GM06990 (cell line): ENCODE measurements at regions not wholly inside any gene's neighbourhood (a gene's known extent, or its start where the extent isn't known, plus 50 kb on each side); places are given as distances from the start of the nearest gene placed in this dataset.

Experiments used
- DNase-seq: peaks from one replicate; pipeline ENCODE4 v3.0.0-alpha.2; 2011; ENCODE audit not compliant: insufficient read length; ENCODE audit errors: extremely low read depth
- H3K27me3 ChIP-seq: replicated peaks from 2 replicates; pipeline ENCODE4 v1.6.0; 2011; ENCODE audit warnings: low read length; ENCODE audit not compliant: control insufficient read depth, insufficient read depth
- H3K36me3 ChIP-seq: 2 replicates; pipeline ENCODE4 v1.5.1; 2011; ENCODE audit warnings: low read length; ENCODE audit not compliant: control insufficient read depth, insufficient read depth
- H3K4me3 ChIP-seq: replicated peaks from 2 replicates; pipeline ENCODE4 v1.5.1; 2011; ENCODE audit warnings: low read depth, mild to moderate bottlenecking, control low read depth, low read length
- TF ChIP-seq, protein P1 (sequence below): IDR thresholded peaks from 2 replicates; pipeline ENCODE4 v1.5.1; 2011; ENCODE audit warnings: low read length, control low read depth, mild to moderate bottlenecking, inconsistent platforms; ENCODE audit not compliant: insufficient read depth, poor library complexity, severe bottlenecking

DNA sequence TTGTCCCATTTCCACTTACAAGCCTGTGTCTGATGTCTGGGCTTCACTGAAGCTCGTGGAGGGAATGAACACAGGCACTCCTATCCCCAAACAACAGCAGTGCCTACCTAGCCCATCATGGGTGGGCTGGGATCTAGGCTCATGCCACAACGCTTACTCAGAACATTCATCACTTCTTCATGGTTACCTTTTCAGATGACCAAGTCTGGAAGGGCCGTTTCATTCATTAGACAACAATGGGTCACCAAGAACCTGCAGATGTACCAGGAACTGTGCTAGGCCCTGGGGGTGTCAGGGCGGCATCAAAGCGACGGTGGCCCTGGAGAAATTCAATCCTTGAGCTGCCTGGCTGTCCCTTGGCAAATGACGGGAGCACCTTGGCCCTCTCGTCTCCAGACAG is 64.9 kb upstream of the FZD10 start:
- no peak overlapping the region for H3K4me3 ChIP-seq
- DNase-seq, result no peak
- no peaks in the 10 kb centered on the region for H3K36me3 ChIP-seq
- H3K27me3 ChIP-seq, result no peaks in the 10 kb centered on the region
- TF ChIP-seq, protein P1, sequence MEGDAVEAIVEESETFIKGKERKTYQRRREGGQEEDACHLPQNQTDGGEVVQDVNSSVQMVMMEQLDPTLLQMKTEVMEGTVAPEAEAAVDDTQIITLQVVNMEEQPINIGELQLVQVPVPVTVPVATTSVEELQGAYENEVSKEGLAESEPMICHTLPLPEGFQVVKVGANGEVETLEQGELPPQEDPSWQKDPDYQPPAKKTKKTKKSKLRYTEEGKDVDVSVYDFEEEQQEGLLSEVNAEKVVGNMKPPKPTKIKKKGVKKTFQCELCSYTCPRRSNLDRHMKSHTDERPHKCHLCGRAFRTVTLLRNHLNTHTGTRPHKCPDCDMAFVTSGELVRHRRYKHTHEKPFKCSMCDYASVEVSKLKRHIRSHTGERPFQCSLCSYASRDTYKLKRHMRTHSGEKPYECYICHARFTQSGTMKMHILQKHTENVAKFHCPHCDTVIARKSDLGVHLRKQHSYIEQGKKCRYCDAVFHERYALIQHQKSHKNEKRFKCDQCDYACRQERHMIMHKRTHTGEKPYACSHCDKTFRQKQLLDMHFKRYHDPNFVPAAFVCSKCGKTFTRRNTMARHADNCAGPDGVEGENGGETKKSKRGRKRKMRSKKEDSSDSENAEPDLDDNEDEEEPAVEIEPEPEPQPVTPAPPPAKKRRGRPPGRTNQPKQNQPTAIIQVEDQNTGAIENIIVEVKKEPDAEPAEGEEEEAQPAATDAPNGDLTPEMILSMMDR, result no peak

DNA sequence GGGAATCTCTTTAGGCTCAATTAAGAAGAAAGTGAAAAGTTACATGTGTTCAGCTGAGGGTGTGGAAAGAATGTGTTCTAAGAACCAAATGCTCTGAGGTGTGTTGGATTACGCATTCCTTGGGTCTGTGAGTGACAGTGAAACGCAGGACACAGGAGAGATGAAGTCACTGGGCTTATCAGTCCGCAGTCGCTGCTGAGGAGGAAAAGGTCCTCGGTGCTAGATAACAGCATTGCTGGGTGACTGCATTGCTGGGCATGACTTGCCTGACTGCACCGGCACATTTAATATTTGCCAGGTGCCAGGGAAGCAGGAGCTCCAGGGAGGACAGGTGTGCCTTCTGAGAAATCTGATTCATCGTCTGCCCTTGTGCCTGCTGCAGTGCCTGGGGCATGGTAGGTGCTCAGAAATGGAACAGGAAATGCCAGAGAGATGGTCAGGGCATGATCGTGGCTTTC is 64.4 kb upstream of the FZD10 start:
- DNase-seq, result no peak
- H3K27me3 ChIP-seq, result no peaks in the 10 kb centered on the region
- H3K4me3 ChIP-seq, result no peak overlapping the region
- TF ChIP-seq, protein P1, result no peak
- H3K36me3 ChIP-seq, result no peaks in the 10 kb centered on the region

DNA sequence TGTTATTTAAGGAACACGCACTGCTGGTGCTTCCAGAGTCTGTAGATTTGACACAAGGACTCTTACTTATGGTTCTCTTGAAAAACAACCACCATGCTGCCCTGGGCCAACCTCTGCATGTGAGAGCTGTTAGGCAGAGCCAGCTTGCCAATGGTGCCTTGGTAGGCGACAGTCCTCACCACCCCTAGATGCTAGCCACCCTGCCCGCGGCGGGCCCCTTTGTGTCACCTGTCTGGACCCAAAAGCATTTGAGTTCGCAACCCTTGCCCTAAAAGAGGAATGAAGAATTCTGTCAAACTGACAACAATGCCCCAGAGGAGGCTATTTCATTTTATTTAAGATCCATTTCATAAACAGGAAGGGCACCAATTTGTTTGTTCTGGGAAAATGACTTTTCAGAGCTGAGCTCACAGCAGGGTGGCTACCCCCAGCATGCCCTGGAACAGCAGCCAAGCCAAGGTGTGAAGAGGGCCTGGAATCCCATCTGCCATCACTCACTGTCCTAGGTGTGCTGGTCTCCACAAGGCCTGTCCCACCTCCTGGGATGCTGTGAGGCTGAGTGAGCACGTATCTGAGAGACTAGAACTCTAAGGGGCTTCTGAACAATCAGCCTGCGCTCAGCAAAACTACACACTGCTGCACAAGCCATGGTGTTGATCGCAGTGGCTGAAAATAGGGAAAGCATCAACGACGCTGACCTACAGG is 63.8 kb upstream of the FZD10 start:
- TF ChIP-seq, protein P1, result no peak
- no peaks in the 10 kb centered on the region for H3K27me3 ChIP-seq
- DNase-seq, result no peak
- H3K36me3 ChIP-seq, result no peaks in the 10 kb centered on the region
- H3K4me3 ChIP-seq, result no peak overlapping the region

DNA sequence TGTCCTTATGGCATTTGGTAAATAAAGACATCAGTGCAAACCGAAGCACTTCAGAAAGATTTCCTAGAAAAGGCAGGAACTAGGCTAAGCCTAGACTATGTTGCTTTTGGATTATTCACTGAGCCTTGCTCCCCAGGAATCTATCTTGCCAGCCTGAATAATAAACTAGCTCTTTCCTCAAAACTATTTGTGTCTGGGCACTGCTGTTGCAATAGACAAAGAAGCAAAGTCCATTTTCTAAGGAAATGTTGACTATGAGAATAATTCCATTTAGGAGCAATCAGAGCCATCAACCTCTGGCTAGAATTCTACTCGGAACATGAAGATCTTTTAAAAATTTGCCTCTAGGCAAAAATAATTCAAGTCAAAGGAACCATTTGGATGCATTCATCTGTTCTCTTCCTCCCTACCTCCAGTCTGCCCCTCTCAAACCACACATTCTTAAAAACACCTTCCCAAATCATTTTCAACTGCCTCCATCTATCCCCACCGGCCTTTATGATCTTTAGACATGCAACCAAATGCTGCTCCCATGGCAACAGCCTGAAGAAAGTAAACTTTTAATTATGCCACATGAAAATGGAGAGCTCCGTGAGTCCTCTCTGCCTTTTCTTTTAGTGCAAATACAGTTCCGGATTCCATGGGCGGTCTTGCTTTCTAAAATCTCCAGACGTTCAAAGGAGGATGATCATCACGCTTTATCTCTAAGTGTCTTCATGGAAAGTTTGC is 61.5 kb upstream of the FZD10 start:
- Histone ChIP-seq H3K4me3 (no peak overlapping the region), H3K36me3 (no peaks in the 10 kb centered on the region), H3K27me3 (no peaks in the 10 kb centered on the region)
- TF ChIP-seq, protein P1, result no peak
- no peak for DNase-seq

DNA sequence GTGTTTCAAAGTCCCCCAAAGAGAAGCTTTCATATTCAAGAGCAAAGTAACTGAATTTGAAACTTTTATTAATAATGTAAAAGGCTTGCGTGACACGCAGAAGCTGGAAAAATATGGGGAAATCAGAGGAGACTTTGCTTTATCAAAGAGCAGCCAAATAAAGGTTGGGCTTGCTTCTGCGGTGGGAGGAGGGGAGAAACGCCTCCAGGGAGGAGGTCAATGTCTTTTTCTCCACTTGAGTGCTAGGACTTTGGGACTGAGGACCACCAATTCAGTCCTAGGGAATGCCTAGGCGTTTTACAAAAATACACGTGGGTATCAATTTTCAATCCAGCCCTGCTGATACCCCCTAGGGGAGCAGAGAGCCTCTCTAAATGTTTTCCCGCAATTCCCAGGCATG is 60.9 kb upstream of the FZD10 start:
- H3K27me3 ChIP-seq, result no peaks in the 10 kb centered on the region
- no peaks in the 10 kb centered on the region for H3K36me3 ChIP-seq

More for the DNA sequence above, 60.9 kb upstream of the FZD10 start:
- H3K4me3 ChIP-seq, result no peak overlapping the region
- DNase-seq, result no peak
- TF ChIP-seq, protein P1, result no peak
